Ascending aorta (tissue), 2 donors: ENCODE measurements at regions not wholly inside any gene's neighbourhood (a gene's known extent, or its start where the extent isn't known, plus 50 kb on each side); places are given as distances from the start of the nearest gene placed in this dataset.

ENCODE experiments used
- DNase-seq, 2 donors: peaks; one replicate each; pipeline ENCODE4 v3.0.0-alpha.2; 2019; ENCODE audit warnings: low spot score in 2 of 2
- H3K27ac ChIP-seq, 2 donors: fragments of 200-600 bp; sonication (generic); one replicate each; pipeline ENCODE4 v1.5.1; 2016 to 2017; ENCODE audit warnings: mild to moderate bottlenecking in 1 of 2
- H3K27me3 ChIP-seq: fragments of 200-600 bp; sonication (generic); one replicate; pipeline ENCODE4 v1.5.1; 2017
- H3K36me3 ChIP-seq, 2 donors: fragments of 200-600 bp; sonication (generic); one replicate each; pipeline ENCODE4 v1.5.1; 2016
- H3K4me1 ChIP-seq, 2 donors: fragments of 200-600 bp; sonication (generic); one replicate each; pipeline ENCODE4 v1.5.1; 2016 to 2017; ENCODE audit warnings: mild to moderate bottlenecking in 1 of 2
- H3K4me3 ChIP-seq, 2 donors: fragments of 200-600 bp; sonication (generic); one replicate each; pipeline ENCODE4 v1.5.1; 2016 to 2017; ENCODE audit warnings: mild to moderate bottlenecking in 1 of 2
- H3K9me3 ChIP-seq, 2 donors: fragments of 200-600 bp; sonication (generic); one replicate each; pipeline ENCODE4 v1.5.1; 2016
- intact Hi-C: fragments of 100-400 bp; cut with DNase I; formaldehyde crosslinking; loops from one replicate; pipeline ENCODE4 v1.15.1; 2023
- TF ChIP-seq, protein P1 (sequence below), 3 experiments: fragments of 200-600 bp in 2 of 3; fragments of 450-650 bp in 1 of 3; sonication (generic) in 2 of 3; IDR thresholded peaks; one replicate each; pipeline ENCODE4 v1.5.1; 2016 to 2019; ENCODE audit warnings: antibody characterized with exemption in 3 of 3, mild to moderate bottlenecking in 1 of 3, moderate library complexity in 1 of 3

DNA sequence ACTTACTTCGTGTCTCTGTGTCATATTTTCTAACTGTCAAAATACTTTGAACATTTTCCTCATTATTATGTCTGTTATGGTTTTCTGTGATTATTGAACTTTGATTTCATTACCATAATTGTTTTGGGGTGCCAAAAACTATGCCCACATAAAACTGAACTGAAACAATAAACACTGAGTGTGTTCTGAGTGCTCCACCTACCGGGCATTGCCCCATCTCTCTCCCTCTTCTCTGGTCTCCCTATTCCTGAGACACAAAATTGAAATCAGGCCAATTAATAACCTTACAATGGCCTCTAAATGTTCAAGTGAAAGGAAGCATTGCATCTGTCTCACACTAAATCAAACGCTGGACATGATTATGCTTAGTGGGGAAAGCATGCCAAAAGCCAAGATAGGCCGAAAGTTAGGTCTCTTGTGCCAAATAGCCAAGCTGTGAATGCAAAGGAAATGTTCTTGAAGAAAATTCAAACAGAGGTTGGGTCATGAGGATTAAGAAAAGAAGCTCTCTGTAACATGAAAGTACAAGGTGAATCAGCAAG is 972.3 kb downstream of the PCDH7 start:
- H3K4me1 ChIP-seq = no peaks in the 10 kb centered on the region
- H3K9me3 ChIP-seq = no peaks in the 10 kb centered on the region
- TF ChIP-seq, protein P1, sequence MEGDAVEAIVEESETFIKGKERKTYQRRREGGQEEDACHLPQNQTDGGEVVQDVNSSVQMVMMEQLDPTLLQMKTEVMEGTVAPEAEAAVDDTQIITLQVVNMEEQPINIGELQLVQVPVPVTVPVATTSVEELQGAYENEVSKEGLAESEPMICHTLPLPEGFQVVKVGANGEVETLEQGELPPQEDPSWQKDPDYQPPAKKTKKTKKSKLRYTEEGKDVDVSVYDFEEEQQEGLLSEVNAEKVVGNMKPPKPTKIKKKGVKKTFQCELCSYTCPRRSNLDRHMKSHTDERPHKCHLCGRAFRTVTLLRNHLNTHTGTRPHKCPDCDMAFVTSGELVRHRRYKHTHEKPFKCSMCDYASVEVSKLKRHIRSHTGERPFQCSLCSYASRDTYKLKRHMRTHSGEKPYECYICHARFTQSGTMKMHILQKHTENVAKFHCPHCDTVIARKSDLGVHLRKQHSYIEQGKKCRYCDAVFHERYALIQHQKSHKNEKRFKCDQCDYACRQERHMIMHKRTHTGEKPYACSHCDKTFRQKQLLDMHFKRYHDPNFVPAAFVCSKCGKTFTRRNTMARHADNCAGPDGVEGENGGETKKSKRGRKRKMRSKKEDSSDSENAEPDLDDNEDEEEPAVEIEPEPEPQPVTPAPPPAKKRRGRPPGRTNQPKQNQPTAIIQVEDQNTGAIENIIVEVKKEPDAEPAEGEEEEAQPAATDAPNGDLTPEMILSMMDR (IDR thresholded peaks at IDR 0.05) = peak in 2 of 3 experiments; percentile 5 to 30
- DNase-seq = no peak
- H3K27ac ChIP-seq = no peak overlapping the region
- intact Hi-C loops = no loop called here
- H3K4me3 ChIP-seq = no peak overlapping the region
- no peaks in the 10 kb centered on the region for H3K27me3 ChIP-seq
- no peaks in the 10 kb centered on the region for H3K36me3 ChIP-seq

DNA sequence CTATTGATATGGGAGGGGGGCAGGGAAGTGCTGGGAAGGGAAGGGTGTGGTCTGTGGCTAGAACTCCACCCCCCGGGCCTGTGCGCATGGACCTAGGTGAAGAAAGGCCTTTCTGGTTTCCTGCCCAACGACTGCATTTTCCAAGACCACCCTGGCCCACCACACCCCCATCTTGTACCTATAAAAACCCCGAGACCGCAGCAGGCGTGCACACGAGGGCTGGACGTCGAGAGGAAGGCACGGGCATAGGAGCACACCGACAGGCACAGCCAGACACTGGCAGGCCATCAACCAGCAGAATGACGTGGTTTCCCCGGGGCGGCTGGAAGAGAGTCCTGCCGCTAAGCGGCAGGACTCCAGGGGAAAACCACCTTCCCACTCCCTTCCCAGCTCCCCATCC is 981.1 kb downstream of the PCDH7 start:
- TF ChIP-seq, protein P1 (IDR thresholded peaks at IDR 0.05) = no peak
- DNase-seq = no peak
- no peaks in the 10 kb centered on the region for H3K4me1 ChIP-seq
- no peak overlapping the region for H3K4me3 ChIP-seq
- H3K9me3 ChIP-seq = no peaks in the 10 kb centered on the region
- intact Hi-C loops = no loop called here
- H3K27me3 ChIP-seq = no peaks in the 10 kb centered on the region
- H3K27ac ChIP-seq = no peak overlapping the region
- no peaks in the 10 kb centered on the region for H3K36me3 ChIP-seq

DNA sequence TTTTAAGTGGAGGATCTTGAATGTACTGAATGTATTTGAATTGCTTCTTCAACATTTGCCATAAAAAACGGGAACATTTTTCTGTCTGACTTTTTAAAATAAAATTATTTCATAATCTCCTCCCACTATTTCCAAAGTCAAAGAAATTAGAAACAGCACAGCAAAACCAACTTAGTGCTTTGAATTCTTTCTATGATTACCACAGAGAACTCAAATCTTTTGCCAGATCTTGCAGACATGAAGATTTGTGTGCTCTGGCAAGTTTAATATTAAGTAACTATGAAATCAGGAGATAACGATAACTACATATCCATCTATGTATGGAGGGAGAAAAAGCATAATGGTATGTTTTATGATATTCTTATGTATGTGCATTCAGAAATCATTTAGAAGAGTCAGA is 982.2 kb downstream of the PCDH7 start:
- no peak for DNase-seq
- H3K36me3 ChIP-seq = no peaks in the 10 kb centered on the region
- no peaks in the 10 kb centered on the region for H3K9me3 ChIP-seq
- no peak overlapping the region for H3K4me3 ChIP-seq
- H3K4me1 ChIP-seq = no peaks in the 10 kb centered on the region
- intact Hi-C loops = no loop called here
- TF ChIP-seq, protein P1 (IDR thresholded peaks at IDR 0.05) = no peak
- no peak overlapping the region for H3K27ac ChIP-seq
- no peaks in the 10 kb centered on the region for H3K27me3 ChIP-seq

DNA sequence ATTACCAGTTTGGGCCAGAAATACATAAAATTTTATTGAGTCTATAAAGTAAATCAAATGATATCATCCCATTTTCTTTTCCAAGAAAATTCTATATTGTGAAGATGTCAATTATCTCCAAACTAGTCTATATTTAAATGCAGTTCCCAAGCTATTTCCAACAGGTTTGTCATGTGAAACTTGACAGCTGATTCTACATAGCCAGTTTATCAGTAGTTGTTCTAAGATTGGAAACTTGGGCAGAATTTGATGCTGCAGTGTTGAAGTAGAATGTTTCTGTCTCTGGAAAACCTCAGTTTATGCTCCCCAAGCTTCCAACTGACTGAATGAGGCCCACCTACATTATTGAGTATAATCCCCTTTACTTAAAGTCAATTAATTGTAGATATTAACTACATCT is 994.1 kb downstream of the PCDH7 start:
- H3K36me3 ChIP-seq = no peaks in the 10 kb centered on the region
- H3K27ac ChIP-seq = no peak overlapping the region
- no peaks in the 10 kb centered on the region for H3K4me1 ChIP-seq
- DNase-seq = no peak
- intact Hi-C loops = no loop called here
- H3K4me3 ChIP-seq = no peak overlapping the region
- H3K27me3 ChIP-seq = no peaks in the 10 kb centered on the region
- no peaks in the 10 kb centered on the region for H3K9me3 ChIP-seq
- TF ChIP-seq, protein P1 (IDR thresholded peaks at IDR 0.05) = no peak

DNA sequence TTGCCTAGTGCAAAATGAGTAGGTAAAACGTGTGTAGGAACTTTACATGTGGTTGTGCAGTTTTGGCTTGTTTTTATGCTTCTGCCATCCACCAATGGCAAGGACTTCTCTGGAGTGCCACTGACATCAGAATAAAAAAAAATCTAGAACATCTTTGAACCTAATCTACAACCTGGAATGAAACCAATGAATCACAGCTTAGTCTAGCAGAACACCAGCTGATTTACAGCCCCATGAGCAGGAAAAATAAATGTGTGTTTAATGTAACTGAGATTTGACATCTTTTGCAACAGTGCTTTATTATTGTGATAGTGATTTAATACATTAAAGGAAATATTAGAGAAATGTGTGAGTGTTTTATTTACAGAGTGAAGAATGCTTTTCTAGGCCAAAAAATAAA is 995.1 kb downstream of the PCDH7 start:
- TF ChIP-seq, protein P1 (IDR thresholded peaks at IDR 0.05) = no peak
- Histone ChIP-seq H3K4me1 (no peaks in the 10 kb centered on the region), H3K4me3 (no peak overlapping the region), H3K36me3 (no peaks in the 10 kb centered on the region), H3K27ac (no peak overlapping the region), H3K27me3 (no peaks in the 10 kb centered on the region), H3K9me3 (no peaks in the 10 kb centered on the region)
- DNase-seq = no peak
- intact Hi-C loops = no loop called here

DNA sequence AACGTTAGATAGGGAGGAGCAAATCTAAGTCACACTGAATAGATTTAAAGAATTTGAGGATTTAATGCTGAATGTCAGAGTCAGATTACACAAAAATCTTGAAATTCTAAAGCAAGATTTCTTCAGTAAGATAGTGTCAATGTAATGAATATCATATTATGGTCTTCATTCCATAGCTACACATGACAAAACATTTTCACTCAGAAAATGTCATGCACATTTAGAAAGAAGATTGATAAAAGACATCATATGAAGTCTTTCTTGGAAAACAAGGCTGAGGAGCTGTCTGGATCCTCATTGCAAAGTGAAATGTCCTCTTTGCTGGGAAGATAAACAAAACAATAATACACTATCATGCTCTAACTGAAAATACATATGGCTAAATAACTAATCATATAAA is 1006.9 kb downstream of the PCDH7 start:
- Histone ChIP-seq H3K9me3 (no peaks in the 10 kb centered on the region), H3K4me3 (no peak overlapping the region), H3K36me3 (no peaks in the 10 kb centered on the region), H3K27ac (no peak overlapping the region), H3K4me1 (no peaks in the 10 kb centered on the region), H3K27me3 (no peaks in the 10 kb centered on the region)
- no peak for DNase-seq
- TF ChIP-seq, protein P1 (IDR thresholded peaks at IDR 0.05) = no peak
- intact Hi-C loops = no loop called here
